Suprapubic skin (tissue), 4 donors: ENCODE measurements at regions not wholly inside any gene's neighbourhood (a gene's known extent, or its start where the extent isn't known, plus 50 kb on each side); places are given as distances from the start of the nearest gene placed in this dataset.

Source experiments
- POLR2A ChIP-seq, 2 donors: fragments of 450-650 bp; IDR thresholded peaks; one replicate each; pipeline ENCODE4 v1.6.1; 2017; ENCODE audit warnings: antibody characterized with exemption in 2 of 2, mild to moderate bottlenecking in 2 of 2, moderate library complexity in 2 of 2
- POLR2AphosphoS5 ChIP-seq, 3 donors: sonication (generic); formaldehyde crosslinking; IDR thresholded peaks; one replicate each; pipeline ENCODE4 v1.6.1; 2017; ENCODE audit warnings: antibody characterized with exemption in 3 of 3
- TF ChIP-seq, protein P1 (sequence below), 2 donors: fragments of 200-600 bp in 1 of 2; fragments of 450-650 bp in 1 of 2; sonication (generic) in 1 of 2; IDR thresholded peaks; one replicate each; pipeline ENCODE4 v1.5.1; 2016 to 2019; ENCODE audit warnings: antibody characterized with exemption in 2 of 2, mild to moderate bottlenecking in 1 of 2, moderate library complexity in 1 of 2

- TF ChIP-seq, protein P1, sequence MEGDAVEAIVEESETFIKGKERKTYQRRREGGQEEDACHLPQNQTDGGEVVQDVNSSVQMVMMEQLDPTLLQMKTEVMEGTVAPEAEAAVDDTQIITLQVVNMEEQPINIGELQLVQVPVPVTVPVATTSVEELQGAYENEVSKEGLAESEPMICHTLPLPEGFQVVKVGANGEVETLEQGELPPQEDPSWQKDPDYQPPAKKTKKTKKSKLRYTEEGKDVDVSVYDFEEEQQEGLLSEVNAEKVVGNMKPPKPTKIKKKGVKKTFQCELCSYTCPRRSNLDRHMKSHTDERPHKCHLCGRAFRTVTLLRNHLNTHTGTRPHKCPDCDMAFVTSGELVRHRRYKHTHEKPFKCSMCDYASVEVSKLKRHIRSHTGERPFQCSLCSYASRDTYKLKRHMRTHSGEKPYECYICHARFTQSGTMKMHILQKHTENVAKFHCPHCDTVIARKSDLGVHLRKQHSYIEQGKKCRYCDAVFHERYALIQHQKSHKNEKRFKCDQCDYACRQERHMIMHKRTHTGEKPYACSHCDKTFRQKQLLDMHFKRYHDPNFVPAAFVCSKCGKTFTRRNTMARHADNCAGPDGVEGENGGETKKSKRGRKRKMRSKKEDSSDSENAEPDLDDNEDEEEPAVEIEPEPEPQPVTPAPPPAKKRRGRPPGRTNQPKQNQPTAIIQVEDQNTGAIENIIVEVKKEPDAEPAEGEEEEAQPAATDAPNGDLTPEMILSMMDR (IDR thresholded peaks at IDR 0.05), result no peak
- no peak for TF ChIP-seq POLR2A (IDR thresholded peaks at IDR 0.05)
- TF ChIP-seq POLR2AphosphoS5 (IDR thresholded peaks at IDR 0.05), result no peak
These were observed 284.4 kb upstream of the RGPD4 start for GRCh38 chr2:107542314-107542740.
